SK-N-SH (cell line): ENCODE measurements at regions not wholly inside any gene's neighbourhood (a gene's known extent, or its start where the extent isn't known, plus 50 kb on each side); places are given as distances from the start of the nearest gene placed in this dataset.
A peak's percentile ranks its signal among the peaks of the same experiment; 100 is the strongest.

ENCODE experiments used
- CTCF ChIA-PET: fragments of 300-600, 350-600 bp; formaldehyde crosslinking; extraction: SDS; loops from one replicate; lab custom pipeline; 2021; lab: Yijun Ruan, JAX
- POLR2A ChIA-PET: fragments of 350-600 bp; sonication (Branson Sonifier 250); formaldehyde crosslinking; extraction: SDS; loops from one replicate; lab custom pipeline; 2020; ENCODE audit warnings: antibody characterized with exemption, inconsistent platforms; lab: Yijun Ruan, JAX
- DNase-seq: peaks from one replicate; pipeline ENCODE4 v3.0.0; 2012
- H2AFZ ChIP-seq: fragments of 200-600 bp; sonication (generic); 2 replicates; pipeline ENCODE4 v1.8.1; 2016; ENCODE audit warnings: antibody characterized with exemption, mild to moderate bottlenecking, low read depth
- H3F3A ChIP-seq: fragments of 200-600 bp; sonication (generic); replicated peaks from 2 replicates; pipeline ENCODE3; 2016; ENCODE audit warnings: antibody characterized with exemption, mild to moderate bottlenecking; ENCODE audit not compliant: insufficient read depth
- H3K27ac ChIP-seq, 2 experiments: fragments of 200-500 bp in 1 of 2; fragments of 200-600 bp in 1 of 2; sonication (Bioruptor generic) in 1 of 2; sonication (generic), shearing (Covaris generic) in 1 of 2; 2 replicates each; pipeline versions ENCODE4 v1.5.1 to v1.6.1; 2014 to 2016; ENCODE audit warnings: low read depth in 2 of 2, inconsistent platforms in 1 of 2, low read length in 1 of 2, mild to moderate bottlenecking in 1 of 2, mixed read lengths in 1 of 2
- H3K27me3 ChIP-seq: fragments of 200-600 bp; sonication (generic), shearing (Covaris generic); 2 replicates; pipeline ENCODE4 v1.6.1; 2016; ENCODE audit warnings: mixed run types; ENCODE audit not compliant: insufficient read depth
- H3K36me3 ChIP-seq, 2 experiments: fragments of 200-500 bp in 1 of 2; fragments of 200-600 bp in 1 of 2; sonication (Bioruptor generic) in 1 of 2; sonication (generic) in 1 of 2; replicated peaks in 1 of 2; 2 replicates each; pipeline versions ENCODE3 to v1.5.1; 2014 to 2016; ENCODE audit warnings: low read length in 1 of 2, mild to moderate bottlenecking in 1 of 2; ENCODE audit not compliant: insufficient read depth in 2 of 2, control insufficient read depth in 1 of 2
- H3K4me1 ChIP-seq, 2 experiments: fragments of 200-500 bp in 1 of 2; fragments of 200-600 bp in 1 of 2; sonication (Bioruptor generic) in 1 of 2; sonication (generic), shearing (Covaris generic) in 1 of 2; 2 replicates each; pipeline versions ENCODE4 v1.5.1 to v1.6.1; 2014 to 2016; ENCODE audit warnings: low read depth in 1 of 2, low read length in 1 of 2, mixed run types in 1 of 2; ENCODE audit not compliant: insufficient read depth in 2 of 2, control insufficient read depth in 1 of 2
- H3K4me2 ChIP-seq: fragments of 200-600 bp; sonication (generic), shearing (Covaris generic); 2 replicates; pipeline ENCODE4 v1.6.1; 2017; ENCODE audit warnings: mixed run types
- H3K4me3 ChIP-seq, 2 experiments: fragments of 200-500 bp in 1 of 2; fragments of 200-600 bp in 1 of 2; sonication (Bioruptor generic) in 1 of 2; sonication (generic), shearing (Covaris generic) in 1 of 2; 2 replicates each; pipeline versions ENCODE4 v1.5.1 to v1.8.1; 2014 to 2016; ENCODE audit warnings: low read depth in 2 of 2, inconsistent platforms in 1 of 2, low read length in 1 of 2, mild to moderate bottlenecking in 1 of 2, mixed read lengths in 1 of 2, moderate library complexity in 1 of 2
- H3K79me2 ChIP-seq: fragments of 200-600 bp; sonication (generic); 2 replicates; pipeline ENCODE4 v1.8.1; 2017; ENCODE audit warnings: mild to moderate bottlenecking; ENCODE audit not compliant: insufficient read depth
- H3K9ac ChIP-seq: fragments of 200-600 bp; sonication (generic); 2 replicates; pipeline ENCODE4 v1.6.1; 2017; ENCODE audit warnings: mixed run types
- H3K9me2 ChIP-seq: fragments of 200-600 bp; sonication (generic); 2 replicates; pipeline ENCODE4 v1.6.1; 2017; ENCODE audit warnings: mixed run types
- H3K9me3 ChIP-seq: fragments of 200-600 bp; sonication (generic); 2 replicates; pipeline ENCODE4 v1.6.1; 2017; ENCODE audit warnings: mixed run types, mild to moderate bottlenecking, moderate library complexity
- H4K20me1 ChIP-seq: fragments of 200-600 bp; sonication (generic); 2 replicates; pipeline ENCODE4 v1.6.1; 2017; ENCODE audit warnings: mild to moderate bottlenecking, mixed run types; ENCODE audit not compliant: insufficient read depth
- CTCF ChIP-seq: fragments of 200-600 bp; sonication (generic); IDR thresholded peaks from 2 replicates; pipeline ENCODE4 v1.6.1; 2017; ENCODE audit warnings: antibody characterized with exemption, mild to moderate bottlenecking, moderate library complexity
- EP300 ChIP-seq, 2 experiments: IDR thresholded peaks; 2 replicates each; pipeline versions ENCODE4 v1.4.0 to v1.6.1; 2012; ENCODE audit warnings: borderline replicate concordance in 1 of 2, low read depth in 1 of 2, low read length in 1 of 2
- FOSL2 ChIP-seq: IDR thresholded peaks from 2 replicates; pipeline ENCODE4 v1.4.0; 2012; ENCODE audit warnings: low read depth, mild to moderate bottlenecking, moderate library complexity, borderline replicate concordance
- PBX3 ChIP-seq: IDR thresholded peaks from 2 replicates; pipeline ENCODE4; 2012
- RAD21 ChIP-seq: IDR thresholded peaks from 2 replicates; pipeline ENCODE4 v1.6.1; 2012; ENCODE audit warnings: mild to moderate bottlenecking, low read length
- REST ChIP-seq: IDR thresholded peaks from 2 replicates; pipeline ENCODE4 v1.6.1; 2012; ENCODE audit warnings: mild to moderate bottlenecking, low read depth, low read length, moderate library complexity
- SMC3 ChIP-seq: IDR thresholded peaks from 2 replicates; pipeline ENCODE4 v1.6.1; 2012; ENCODE audit warnings: low read depth, low read length, improper control_type of control experiment
- TAF1 ChIP-seq: IDR thresholded peaks from 2 replicates; pipeline ENCODE4 v1.6.1; 2012; ENCODE audit warnings: low read depth, mild to moderate bottlenecking, low read length, moderate library complexity, borderline replicate concordance
- TEAD4 ChIP-seq: IDR thresholded peaks from 2 replicates; pipeline ENCODE4 v1.4.0; 2012; ENCODE audit warnings: mild to moderate bottlenecking, borderline replicate concordance; ENCODE audit not compliant: insufficient read depth
- YY1 ChIP-seq: IDR thresholded peaks from 2 replicates; pipeline ENCODE4 v1.4.0; 2012; ENCODE audit warnings: low read depth, mild to moderate bottlenecking
- WGBS: methylation state at CpG from one replicate; pipeline ENCODE4 v1.1.6; 2017; ENCODE audit warnings: low lambda C conversion rate; 5-methylcytosine and 5-hydroxymethylcytosine counted together

- TF ChIP-seq TEAD4: no peak
These were observed 108.9 kb upstream of the CLMP start (continued) for GRCh38 chr11:123303924-123304323.

GRCh38 chr11:123302751-123303195 lies 107.7 kb upstream of the CLMP start:
- POLR2A ChIA-PET: no interaction called here
- Histone ChIP-seq H4K20me1 (no peaks in the 10 kb centered on the region), H3K27ac (peak overlapping the region in 1 of 2 experiments; percentile 5; a peak in 1 of 4 replicates), H3K4me3 (no peak overlapping the region), H3K79me2 (no peaks in the 10 kb centered on the region), H3K9ac (no peak overlapping the region), H3K27me3 (no peaks in the 10 kb centered on the region)
- no peak for DNase-seq
- WGBS: 46% methylated on average over 8 of the region's 8 CpGs
- TF ChIP-seq CTCF: peak; percentile 44
- no peak for TF ChIP-seq RAD21
- TF ChIP-seq FOSL2: peak; percentile 49; the same call in 1 of the 2 replicates
- TF ChIP-seq EP300 (IDR thresholded peaks at IDR 0.05; ENCODE audit: borderline replicate concordance in 1 of 2, low read depth in 1 of 2, low read length in 1 of 2): 0 out of 4 replicates have a peak, but pooled peaks of 1 of the 2 experiments have one; percentile 10
- TF ChIP-seq YY1: no peak
- 0 out of 2 replicates have a peak, but pooled peaks have one; percentile 2 for TF ChIP-seq SMC3
- peak; percentile 11; the same call in 1 of the 2 replicates for TF ChIP-seq PBX3
- TF ChIP-seq, all 33 proteins: peak for 5
- H3K4me1 ChIP-seq: peaks cover 19 to 23% of the 10 kb centered on the region in 2 experiments; a peak in 3 of 4 replicates
- CTCF ChIA-PET: interaction anchor here (1.0 to 9.5 kb wide), 7 partner anchors 14 to 199 kb away, joined by 4 to 118 read pairs (median 7); no protein-coding TSS in a partner anchor
- peak overlapping the region; percentile 41 for H3K4me2 ChIP-seq
- H3K9me3 ChIP-seq: no peaks in the 10 kb centered on the region
- peak overlapping the region; percentile 55; the same call in 1 of the 2 replicates for H2AFZ ChIP-seq
- no peaks in the 10 kb centered on the region for H3K9me2 ChIP-seq
- no peaks in the 10 kb centered on the region for H3F3A ChIP-seq
- H3K36me3 ChIP-seq: no peaks in the 10 kb centered on the region

- CTCF ChIA-PET: interaction anchor here (0.6 to 9.5 kb wide), 33 partner anchors 9 to 370 kb away, joined by 3 to 118 read pairs (median 4); no protein-coding TSS in a partner anchor
- TF ChIP-seq RAD21 (peak; percentile 83), TAF1 (no peak), SMC3 (peak; percentile 84), REST (no peak), CTCF (peak; percentile 78)
- H3K4me3 ChIP-seq: peak overlapping the region; percentile 3 to 29; a peak in 2 of 4 replicates
- no peaks in the 10 kb centered on the region for H3K36me3 ChIP-seq
- H3K79me2 ChIP-seq: no peaks in the 10 kb centered on the region
- H3K9ac ChIP-seq: no peak overlapping the region
- H3K27me3 ChIP-seq: no peaks in the 10 kb centered on the region
- peak overlapping the region; percentile 63 for H3K4me2 ChIP-seq
- H3K4me1 ChIP-seq: peaks cover 17 to 19% of the 10 kb centered on the region in 2 experiments; a peak in 3 of 4 replicates
- peak overlapping the region; percentile 39; the same call in 1 of the 2 replicates for H2AFZ ChIP-seq
- H4K20me1 ChIP-seq: no peaks in the 10 kb centered on the region
- H3K27ac ChIP-seq: 0 out of 4 replicates have a peak overlapping the region, but pooled peaks of 1 of the 2 experiments have one; percentile 5
- POLR2A ChIA-PET: no interaction called here
- DNase-seq: peak; percentile 94
- H3K9me2 ChIP-seq: no peaks in the 10 kb centered on the region
- H3K9me3 ChIP-seq: no peaks in the 10 kb centered on the region
- 84% methylated on average over 21 of the region's 56 CpGs for WGBS
- H3F3A ChIP-seq: no peaks in the 10 kb centered on the region
These were observed 106.8 kb upstream of the CLMP start for GRCh38 chr11:123301696-123302400.
